NCI-H187 (cell line): ENCODE measurements at regions not wholly inside any gene's neighbourhood (a gene's known extent, or its start where the extent isn't known, plus 50 kb on each side); places are given as distances from the start of the nearest gene placed in this dataset.
"Not testable (repeated sequence)": the region's sequence is repeated elsewhere in the genome, so short reads cannot be mapped to it uniquely, and the experiment has no call there.

Experiments
- DNase-seq, 2 experiments: peaks; one replicate each; lab custom pipeline; 2025; lab: John Stamatoyannopoulos, UW

GRCh38 chr1:148357037-148357436 lies 126.1 kb downstream of the PPIAL4G start:
- DNase-seq: no peak

- no peak for DNase-seq
Observed at GRCh38 chr1:148355976-148356375, 127.1 kb downstream of the PPIAL4G start.

- no peak for DNase-seq
Observed at GRCh38 chr1:148354913-148355308, 128.2 kb downstream of the PPIAL4G start.

- no peak for DNase-seq
Observed at GRCh38 chr1:148354284-148354912, 128.7 kb downstream of the PPIAL4G start.

GRCh38 chr1:148353461-148354283 lies 129.4 kb downstream of the PPIAL4G start:
- DNase-seq: no peak

- DNase-seq: no peak
Observed at GRCh38 chr1:148352470-148353053, 130.5 kb downstream of the PPIAL4G start.

GRCh38 chr1:148347781-148348180 lies 135.3 kb downstream of the PPIAL4G start:
- DNase-seq: no peak

GRCh38 chr1:148345659-148346151 lies 137.4 kb downstream of the PPIAL4G start:
- DNase-seq: not testable (repeated sequence)

- DNase-seq: not testable (repeated sequence)
Observed at GRCh38 chr1:148344651-148345050, 138.5 kb downstream of the PPIAL4G start.

GRCh38 chr1:148341729-148342128 lies 141.4 kb downstream of the PPIAL4G start:
- DNase-seq: not testable (repeated sequence)

GRCh38 chr1:148336121-148336918 lies 146.8 kb downstream of the PPIAL4G start:
- DNase-seq: not testable (repeated sequence)

- DNase-seq: peak; percentile 90 to 99
Observed at GRCh38 chr1:148334339-148335130, 148.6 kb downstream of the PPIAL4G start.

GRCh38 chr1:148333875-148334338 lies 149.2 kb downstream of the PPIAL4G start:
- DNase-seq: peak in 1 of 2 experiments; percentile 79

- no peak for DNase-seq
Observed at GRCh38 chr1:148328884-148329283, 154.2 kb downstream of the PPIAL4G start.

- DNase-seq: not testable (repeated sequence)
Observed at GRCh38 chr1:148325031-148325430, 158.1 kb downstream of the PPIAL4G start.

- DNase-seq: not testable (repeated sequence)
Observed at GRCh38 chr1:148324465-148324864, 158.6 kb downstream of the PPIAL4G start.

GRCh38 chr1:148320079-148320478 lies 163.0 kb downstream of the PPIAL4G start:
- DNase-seq: not testable (repeated sequence)

GRCh38 chr1:148318904-148319242 lies 164.2 kb downstream of the PPIAL4G start:
- no peak for DNase-seq

- no peak for DNase-seq
Observed at GRCh38 chr1:148318123-148318903, 164.8 kb downstream of the PPIAL4G start.

- DNase-seq: no peak
Observed at GRCh38 chr1:148317288-148317985, 165.4 kb upstream of the NBPF11 start.
